Small intestine (tissue), 7 donors: ENCODE measurements at regions not wholly inside any gene's neighbourhood (a gene's known extent, or its start where the extent isn't known, plus 50 kb on each side); places are given as distances from the start of the nearest gene placed in this dataset.

Experiments used
- DNase-seq, 2 donors: peaks; one replicate each; pipeline versions ENCODE4 v3.0.0 to v3.0.0-alpha.2; 2013
- FAIRE-seq: peaks from 2 replicates; lab custom pipeline; 2012; peaks lifted over from hg19 to GRCh38; lab: Jason Lieb, UNC
- H3K27ac ChIP-seq, 3 donors: one replicate each; pipeline ENCODE4 v1.5.1; 2013; ENCODE audit warnings: low read length in 2 of 3, mild to moderate bottlenecking in 2 of 3, control low read depth in 1 of 3, inconsistent platforms in 1 of 3, low read depth in 1 of 3, moderate library complexity in 1 of 3
- H3K27me3 ChIP-seq, 3 donors: one replicate each; pipeline ENCODE4 v1.6.1; 2013; ENCODE audit warnings: low read length in 3 of 3, inconsistent platforms in 1 of 3; ENCODE audit not compliant: control insufficient read depth in 3 of 3, insufficient read depth in 3 of 3
- H3K36me3 ChIP-seq, 3 donors: one replicate each; pipeline ENCODE4 v1.6.1; 2013; ENCODE audit warnings: low read length in 3 of 3, inconsistent platforms in 1 of 3, low read depth in 1 of 3, mild to moderate bottlenecking in 1 of 3, moderate library complexity in 1 of 3; ENCODE audit not compliant: control insufficient read depth in 3 of 3, insufficient read depth in 2 of 3
- H3K4me1 ChIP-seq, 3 donors: one replicate each; pipeline ENCODE4 v1.6.1; 2013; ENCODE audit warnings: low read length in 2 of 3, inconsistent platforms in 1 of 3, low read depth in 1 of 3, mild to moderate bottlenecking in 1 of 3, moderate library complexity in 1 of 3; ENCODE audit not compliant: control insufficient read depth in 3 of 3, insufficient read depth in 2 of 3
- H3K4me3 ChIP-seq, 3 donors: one replicate each; pipeline ENCODE4 v1.5.1; 2013; ENCODE audit warnings: low read length in 3 of 3, control low read depth in 1 of 3, inconsistent platforms in 1 of 3, low read depth in 1 of 3, mild to moderate bottlenecking in 1 of 3, moderate library complexity in 1 of 3
- H3K9me3 ChIP-seq, 2 donors: one replicate each; pipeline ENCODE4 v1.6.1; 2013; ENCODE audit warnings: low read depth in 1 of 2, low read length in 1 of 2; ENCODE audit not compliant: control insufficient read depth in 2 of 2, insufficient read depth in 1 of 2
- whole genome bisulfite sequencing, 3 donors: extraction: QIAGEN DNeasy Blood & Tissue Kit; methylation state at CpG; one replicate each; pipeline ENCODE4 v1.1.7; 2013; 5-methylcytosine and 5-hydroxymethylcytosine counted together
- donor health status: healthy with polysubstance abuse.
- donor health status: control.
- donor health status: control.
- donor health status: Bipolar disorder and iron deficiency.
- donor health status: healthy.

GRCh38 chr15:62546628-62547027 lies 381.5 kb upstream of the C2CD4B start:
- Histone ChIP-seq H3K4me1 (peaks cover 0 to 8% (median 0%) of the 10 kb centered on the region in 3 donors), H3K4me3 (no peak overlapping the region), H3K27me3 (no peaks in the 10 kb centered on the region), H3K36me3 (no peaks in the 10 kb centered on the region), H3K9me3 (no peaks in the 10 kb centered on the region), H3K27ac (peak overlapping the region in 1 of 3 donors; percentile 14)
- FAIRE-seq = no peak
- 73 to 90% (median 82%) methylated on average over 4 of the region's 4 CpGs for WGBS, 3 donors
- DNase-seq = no peak

GRCh38 chr15:62547584-62547983 lies 382.5 kb upstream of the C2CD4B start:
- Histone ChIP-seq H3K4me3 (no peak overlapping the region), H3K36me3 (no peaks in the 10 kb centered on the region), H3K4me1 (peaks cover 0 to 8% (median 0%) of the 10 kb centered on the region in 3 donors), H3K27ac (no peak overlapping the region), H3K27me3 (no peaks in the 10 kb centered on the region), H3K9me3 (no peaks in the 10 kb centered on the region)
- DNase-seq = no peak
- 88 to 95% (median 89%) methylated on average over 3 of the region's 3 CpGs for WGBS, 3 donors
- no peak for FAIRE-seq

DNA sequence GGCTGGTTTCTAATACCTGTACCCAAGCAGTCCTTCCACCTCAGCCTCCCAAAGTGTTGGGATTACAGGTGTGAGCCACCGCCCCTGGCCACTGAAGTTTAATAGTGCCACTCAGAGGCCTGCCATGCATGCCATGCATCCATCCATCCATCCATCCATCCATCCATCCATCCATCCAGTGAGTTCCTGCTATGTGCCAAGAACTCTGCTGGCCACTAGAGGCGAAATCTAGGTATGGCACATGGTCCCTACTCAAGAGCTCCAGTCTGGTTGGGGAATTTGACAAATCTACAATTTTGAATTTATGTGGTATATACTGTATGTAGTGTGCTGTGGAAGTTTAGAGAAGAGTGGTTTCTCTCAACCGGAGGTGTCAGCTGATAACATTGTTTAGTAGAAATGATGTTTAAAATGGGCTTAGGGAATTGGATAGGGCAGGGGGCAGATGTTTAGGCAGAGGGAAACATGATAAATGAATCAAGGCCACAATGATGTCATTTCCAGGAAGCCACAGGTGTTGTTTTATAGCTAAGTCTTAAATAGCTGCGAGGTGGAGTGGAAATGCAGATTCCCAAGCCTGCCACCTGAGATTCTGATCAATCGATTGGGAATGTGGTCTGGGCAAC lies 384.4 kb upstream of the C2CD4B start:
- H3K27me3 ChIP-seq = no peaks in the 10 kb centered on the region
- no peaks in the 10 kb centered on the region for H3K36me3 ChIP-seq
- DNase-seq (peak; percentile 54 to 60), FAIRE-seq (no peak)
- H3K27ac ChIP-seq = no peak overlapping the region
- WGBS, 3 donors = 70 to 80% (median 77%) methylated on average over 5 of the region's 5 CpGs
- no peak overlapping the region for H3K4me3 ChIP-seq
- H3K4me1 ChIP-seq = peaks cover 0 to 8% (median 0%) of the 10 kb centered on the region in 3 donors
- no peaks in the 10 kb centered on the region for H3K9me3 ChIP-seq

- FAIRE-seq = no peak
Measured at GRCh38 chr15:62550106-62550505, 385.0 kb upstream of the C2CD4B start.

DNA sequence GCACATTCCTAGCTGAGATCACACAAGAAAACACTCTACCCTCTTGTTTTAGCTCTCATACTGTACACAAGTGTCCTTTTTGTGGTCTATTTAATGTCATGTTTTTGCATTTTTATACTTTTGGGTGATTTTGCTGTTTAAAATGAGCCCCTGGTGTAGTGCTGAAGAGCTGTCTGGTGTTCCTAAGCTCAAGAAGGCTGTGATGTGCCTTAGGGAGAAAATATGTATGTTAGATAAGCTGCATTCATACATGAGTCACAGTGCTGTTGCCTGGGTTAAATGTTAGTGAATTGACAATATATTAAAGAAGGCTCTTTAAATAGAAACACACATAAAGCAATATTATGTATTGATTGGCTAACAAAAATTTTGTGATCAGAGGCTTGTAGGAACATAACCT lies 387.4 kb upstream of the C2CD4B start:
- no peak for DNase-seq
- H3K9me3 ChIP-seq = no peaks in the 10 kb centered on the region
- FAIRE-seq = no peak
- H3K27ac ChIP-seq = no peak overlapping the region
- H3K4me3 ChIP-seq = no peak overlapping the region
- H3K27me3 ChIP-seq = no peaks in the 10 kb centered on the region
- H3K36me3 ChIP-seq = no peaks in the 10 kb centered on the region
- H3K4me1 ChIP-seq = no peaks in the 10 kb centered on the region

More at GRCh38 chr15:62550106-62550505, 385.0 kb upstream of the C2CD4B start:
- no peaks in the 10 kb centered on the region for H3K9me3 ChIP-seq
- no peak overlapping the region for H3K27ac ChIP-seq
- H3K4me1 ChIP-seq = peaks cover 0 to 8% (median 0%) of the 10 kb centered on the region in 3 donors
- H3K27me3 ChIP-seq = no peaks in the 10 kb centered on the region
- H3K36me3 ChIP-seq = no peaks in the 10 kb centered on the region
- DNase-seq = no peak
- no peak overlapping the region for H3K4me3 ChIP-seq
- WGBS, 3 donors = 70 to 88% (median 78%) methylated on average over 3 of the region's 3 CpGs

DNA sequence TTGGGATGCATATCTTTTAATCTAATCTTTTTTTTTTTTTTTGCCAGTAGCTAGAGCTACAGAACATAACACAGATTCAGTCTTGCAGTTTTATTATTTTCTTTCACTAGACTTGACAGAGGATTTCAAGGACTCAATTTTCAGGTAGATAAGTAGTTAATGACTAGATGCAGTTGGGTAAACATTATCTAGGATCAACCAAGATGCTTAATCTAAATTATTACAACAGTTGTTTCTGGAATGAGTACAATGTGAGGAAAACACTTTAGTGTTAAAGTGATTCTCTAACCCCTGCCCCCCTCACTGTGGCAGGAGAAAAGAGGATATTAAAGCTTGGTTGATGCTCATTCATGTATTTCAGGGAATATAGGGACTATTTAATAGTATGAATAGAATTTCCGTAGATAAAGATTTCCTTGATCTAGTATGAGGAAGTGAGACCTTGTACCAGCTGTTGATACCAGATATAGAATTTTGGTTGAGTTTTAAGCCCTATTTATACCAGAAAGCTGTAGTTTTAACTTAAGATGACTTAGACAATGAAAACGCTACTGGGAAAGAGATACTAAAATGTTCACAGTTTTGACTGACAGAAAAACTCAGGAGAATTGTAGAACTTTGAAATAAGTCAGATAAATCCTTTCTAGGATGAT lies 389.0 kb upstream of the C2CD4B start:
- H3K27me3 ChIP-seq = no peaks in the 10 kb centered on the region
- no peak for FAIRE-seq
- H3K9me3 ChIP-seq = no peaks in the 10 kb centered on the region
- no peak overlapping the region for H3K27ac ChIP-seq
- 48 to 55% (median 52%) methylated on average over 2 of the region's 2 CpGs for WGBS, 3 donors
- DNase-seq = no peak
- H3K4me1 ChIP-seq = peaks cover 0 to 11% (median 2%) of the 10 kb centered on the region in 3 donors
- no peaks in the 10 kb centered on the region for H3K36me3 ChIP-seq
- no peak overlapping the region for H3K4me3 ChIP-seq

- H3K36me3 ChIP-seq = no peaks in the 10 kb centered on the region
- peak overlapping the region in 2 of 3 donors; percentile 11 to 15 for H3K27ac ChIP-seq
- H3K27me3 ChIP-seq = no peaks in the 10 kb centered on the region
- no peak for FAIRE-seq
- H3K9me3 ChIP-seq = no peaks in the 10 kb centered on the region
- peak; percentile 37 to 68 for DNase-seq
- no peak overlapping the region for H3K4me3 ChIP-seq
- WGBS, 3 donors = 52 to 58% (median 54%) methylated on average over 8 of the region's 8 CpGs
- peaks cover 0 to 33% (median 4%) of the 10 kb centered on the region in 3 donors for H3K4me1 ChIP-seq
Measured at GRCh38 chr15:62558640-62559380, 393.7 kb upstream of the C2CD4B start.

DNA sequence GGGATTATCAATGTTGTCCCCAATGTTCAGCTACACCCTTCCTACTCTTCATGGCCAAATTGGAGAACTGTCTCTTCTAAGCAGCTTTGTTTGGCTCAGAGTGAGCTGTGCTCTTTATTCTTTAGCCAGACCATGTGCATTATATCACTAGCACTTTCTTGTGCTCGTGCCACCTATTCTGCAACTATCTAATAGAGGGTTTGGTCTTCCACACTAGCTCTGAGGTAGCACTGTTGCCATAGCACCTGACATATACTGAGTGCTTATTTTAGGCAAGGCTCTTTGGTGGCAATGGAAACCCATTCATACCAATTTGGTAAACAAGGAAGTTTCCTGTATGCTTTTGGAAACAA lies 394.3 kb upstream of the C2CD4B start:
- no peaks in the 10 kb centered on the region for H3K9me3 ChIP-seq
- H3K27ac ChIP-seq = peak overlapping the region in 2 of 3 donors; percentile 11 to 15
- no peak overlapping the region for H3K4me3 ChIP-seq
- DNase-seq = no peak
- WGBS, 3 donors = 58 to 67% (median 63%) methylated on average over 1 of the region's 1 CpG
- H3K36me3 ChIP-seq = no peaks in the 10 kb centered on the region
- H3K4me1 ChIP-seq = peaks cover 0 to 38% (median 4%) of the 10 kb centered on the region in 3 donors
- no peak for FAIRE-seq
- no peaks in the 10 kb centered on the region for H3K27me3 ChIP-seq
